HG03175 (cell line): ENCODE measurements at regions not wholly inside any gene's neighbourhood (a gene's known extent, or its start where the extent isn't known, plus 50 kb on each side); places are given as distances from the start of the nearest gene placed in this dataset.

Experiments used
- ATAC-seq: cut with Tn5 transposase; IDR thresholded peaks from one replicate; pipeline ENCODE4 v1.9.1; 2021; ENCODE audit warnings: mild to moderate bottlenecking, moderate library complexity; ENCODE audit not compliant: unreplicated experiment

GRCh38 chr10:61548364-61548763, 95.2 kb upstream of the TMEM26 start:
- ATAC-seq: no peak

DNA sequence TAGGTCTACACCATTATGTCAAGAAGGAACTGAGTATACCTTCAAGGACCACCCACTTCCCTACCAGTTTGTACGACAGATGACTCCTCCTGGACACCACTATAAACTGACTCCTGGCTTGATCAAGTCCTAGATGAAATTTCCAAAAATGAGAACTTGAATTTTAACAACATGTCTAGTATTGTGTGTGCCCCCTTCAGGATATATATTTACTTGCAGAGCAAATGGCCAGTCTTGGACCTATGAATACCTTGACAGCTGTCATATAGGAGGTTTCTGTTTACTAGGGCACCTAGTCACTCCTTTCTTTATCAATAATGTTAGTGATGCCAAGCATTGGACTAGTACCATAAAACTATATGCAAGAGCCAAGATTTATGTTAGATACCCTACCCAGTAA, 94.1 kb upstream of the TMEM26 start:
- no peak for ATAC-seq

DNA sequence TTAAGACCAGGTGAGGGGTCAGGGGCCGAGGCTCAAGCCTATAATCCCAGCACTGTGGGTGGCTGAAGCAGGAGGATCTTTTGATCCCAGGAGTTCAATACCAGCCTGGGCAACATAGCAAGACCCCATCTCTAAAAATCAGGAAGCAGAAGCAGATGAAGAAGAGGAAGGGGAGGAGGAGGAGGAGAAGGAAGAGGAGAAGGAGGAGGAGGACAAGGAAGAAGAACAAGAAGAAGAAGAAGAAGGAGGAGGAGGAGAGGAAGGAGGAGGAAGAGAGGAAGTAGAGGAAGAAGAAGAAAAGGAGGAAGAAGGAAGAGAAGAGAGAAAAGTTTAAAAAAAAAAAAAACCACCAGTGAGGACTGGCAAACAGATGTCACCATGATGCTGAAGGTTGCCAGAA, 92.0 kb upstream of the TMEM26 start:
- no peak for ATAC-seq

- ATAC-seq: peak; percentile 70
Observed at GRCh38 chr10:61543831-61544230, 90.7 kb upstream of the TMEM26 start.

- no peak for ATAC-seq
Observed at GRCh38 chr10:61542596-61542995, 89.4 kb upstream of the TMEM26 start.

DNA sequence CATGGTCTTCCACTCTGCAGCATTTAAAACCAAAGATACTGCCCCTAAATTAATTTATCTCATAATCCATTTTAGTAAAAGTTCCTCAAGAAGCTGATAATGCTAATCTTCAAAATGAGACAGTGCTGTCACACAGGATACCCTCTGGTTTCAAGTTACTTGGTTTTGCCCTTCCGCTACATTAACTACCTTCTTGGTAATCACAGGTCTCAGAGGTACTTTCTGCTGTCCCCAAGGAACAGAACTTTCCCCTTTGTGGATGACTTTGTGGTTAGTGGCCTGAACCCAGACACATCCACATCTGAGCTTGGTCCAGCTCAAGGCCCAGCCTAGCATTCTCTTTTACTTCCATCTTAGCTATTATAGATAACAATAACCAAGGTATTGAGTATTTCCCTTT, 88.8 kb upstream of the TMEM26 start:
- peak; percentile 46 for ATAC-seq

GRCh38 chr10:61539876-61540275, 86.7 kb upstream of the TMEM26 start:
- no peak for ATAC-seq

GRCh38 chr10:61529208-61529607, 76.0 kb upstream of the TMEM26 start:
- no peak for ATAC-seq

DNA sequence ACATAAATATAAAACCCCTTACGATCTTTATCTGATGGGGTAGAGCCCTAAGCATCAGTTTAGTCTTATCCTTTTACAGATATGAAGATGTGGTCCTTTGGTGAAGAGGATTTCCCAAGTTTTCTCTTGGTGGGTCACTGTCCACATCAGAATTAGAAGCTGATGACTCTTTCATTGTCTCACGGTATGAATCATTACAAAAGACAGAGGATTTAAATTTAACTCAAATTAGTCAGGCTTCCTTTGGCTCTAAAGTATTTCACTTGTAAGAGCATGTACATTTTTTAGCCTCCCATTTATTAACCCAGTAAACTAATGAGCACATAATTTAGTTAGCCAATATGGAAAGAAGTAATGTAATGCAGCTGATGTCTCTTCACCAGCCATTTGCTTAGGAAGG, 49.9 kb upstream of the TMEM26 start:
- ATAC-seq: no peak
